Loucy (cell line): ENCODE measurements at regions not wholly inside any gene's neighbourhood (a gene's known extent, or its start where the extent isn't known, plus 50 kb on each side); places are given as distances from the start of the nearest gene placed in this dataset.

ENCODE experiments used
- H2AFZ ChIP-seq: fragments of 200-600 bp; sonication (generic); 2 replicates; pipeline ENCODE4 v1.6.0; 2016; ENCODE audit warnings: antibody characterized with exemption, mild to moderate bottlenecking, low read length, moderate library complexity
- H3F3A ChIP-seq: fragments of 200-600 bp; 2 replicates; pipeline ENCODE4 v1.6.0; 2016; ENCODE audit warnings: antibody characterized with exemption, low read depth, mild to moderate bottlenecking
- H3K27me3 ChIP-seq: fragments of 200-600 bp; sonication (generic); 2 replicates; pipeline ENCODE4 v1.6.1; 2014; ENCODE audit warnings: low read length, mild to moderate bottlenecking; ENCODE audit not compliant: insufficient read depth, poor library complexity, severe bottlenecking
- H3K36me3 ChIP-seq: fragments of 200-600 bp; sonication (generic); 2 replicates; pipeline ENCODE4 v1.6.1; 2016; ENCODE audit warnings: low read length; ENCODE audit not compliant: insufficient read depth
- H3K4me1 ChIP-seq: fragments of 200-600 bp; sonication (generic); 2 replicates; pipeline ENCODE4 v1.5.1; 2014; ENCODE audit warnings: low read length, mild to moderate bottlenecking; ENCODE audit not compliant: insufficient read depth, poor library complexity, severe bottlenecking
- H3K4me2 ChIP-seq: fragments of 200-600 bp; sonication (generic); 2 replicates; pipeline ENCODE4 v1.6.0; 2014; ENCODE audit warnings: antibody characterized with exemption, low read length, low read depth, mild to moderate bottlenecking; ENCODE audit not compliant: poor library complexity, severe bottlenecking
- H3K4me3 ChIP-seq: fragments of 200-600 bp; sonication (generic); 2 replicates; pipeline ENCODE4 v1.5.1; 2014; ENCODE audit warnings: low read length, mild to moderate bottlenecking, mixed read lengths; ENCODE audit not compliant: poor library complexity, severe bottlenecking
- H3K79me2 ChIP-seq: fragments of 200-600 bp; sonication (generic); 2 replicates; pipeline ENCODE4 v1.6.1; 2014; ENCODE audit warnings: low read length; ENCODE audit not compliant: insufficient read depth
- H3K9ac ChIP-seq: fragments of 200-600 bp; sonication (generic); 2 replicates; pipeline ENCODE4 v1.6.0; 2014; ENCODE audit warnings: mild to moderate bottlenecking, low read depth, low read length, moderate library complexity; ENCODE audit not compliant: poor library complexity, severe bottlenecking
- H3K9me2 ChIP-seq: fragments of 200-600 bp; sonication (generic); replicated peaks from 2 replicates; pipeline ENCODE4 v1.6.1; 2016; ENCODE audit warnings: low read depth, low read length, mixed read lengths
- H3K9me3 ChIP-seq: fragments of 200-600 bp; sonication (generic); 2 replicates; pipeline ENCODE4 v1.6.1; 2014; ENCODE audit warnings: mild to moderate bottlenecking, antibody characterized with exemption, low read length, low read depth; ENCODE audit not compliant: insufficient read depth
- H4K20me1 ChIP-seq: fragments of 200-600 bp; sonication (generic); 2 replicates; pipeline ENCODE4 v1.6.0; 2014; ENCODE audit warnings: antibody characterized with exemption, low read length, mild to moderate bottlenecking; ENCODE audit not compliant: insufficient read depth, poor library complexity, severe bottlenecking
- EZH2phosphoT487 ChIP-seq: fragments of 200-600 bp; IDR thresholded peaks from 2 replicates; pipeline ENCODE4 v1.6.1; 2018; ENCODE audit warnings: antibody characterized with exemption, mild to moderate bottlenecking, moderate library complexity, borderline replicate concordance
- TF ChIP-seq, protein P1 (sequence below): fragments of 200-600 bp; sonication (generic); conservative IDR thresholded peaks from 2 replicates; pipeline ENCODE4 v1.5.1; 2014; ENCODE audit warnings: mild to moderate bottlenecking, antibody characterized with exemption, low read length

- Histone ChIP-seq H3K36me3 (no peaks in the 10 kb centered on the region), H3F3A (no peaks in the 10 kb centered on the region)
Observed at GRCh38 chr5:107100121-107100520, 570.6 kb downstream of the EFNA5 start.

GRCh38 chr5:107099506-107099905, 571.2 kb downstream of the EFNA5 start:
- no peak overlapping the region for H3K4me2 ChIP-seq
- no peaks in the 10 kb centered on the region for H3K36me3 ChIP-seq
- H3K79me2 ChIP-seq = no peaks in the 10 kb centered on the region
- no peaks in the 10 kb centered on the region for H3F3A ChIP-seq
- no peak overlapping the region for H3K9ac ChIP-seq
- TF ChIP-seq, protein P1, sequence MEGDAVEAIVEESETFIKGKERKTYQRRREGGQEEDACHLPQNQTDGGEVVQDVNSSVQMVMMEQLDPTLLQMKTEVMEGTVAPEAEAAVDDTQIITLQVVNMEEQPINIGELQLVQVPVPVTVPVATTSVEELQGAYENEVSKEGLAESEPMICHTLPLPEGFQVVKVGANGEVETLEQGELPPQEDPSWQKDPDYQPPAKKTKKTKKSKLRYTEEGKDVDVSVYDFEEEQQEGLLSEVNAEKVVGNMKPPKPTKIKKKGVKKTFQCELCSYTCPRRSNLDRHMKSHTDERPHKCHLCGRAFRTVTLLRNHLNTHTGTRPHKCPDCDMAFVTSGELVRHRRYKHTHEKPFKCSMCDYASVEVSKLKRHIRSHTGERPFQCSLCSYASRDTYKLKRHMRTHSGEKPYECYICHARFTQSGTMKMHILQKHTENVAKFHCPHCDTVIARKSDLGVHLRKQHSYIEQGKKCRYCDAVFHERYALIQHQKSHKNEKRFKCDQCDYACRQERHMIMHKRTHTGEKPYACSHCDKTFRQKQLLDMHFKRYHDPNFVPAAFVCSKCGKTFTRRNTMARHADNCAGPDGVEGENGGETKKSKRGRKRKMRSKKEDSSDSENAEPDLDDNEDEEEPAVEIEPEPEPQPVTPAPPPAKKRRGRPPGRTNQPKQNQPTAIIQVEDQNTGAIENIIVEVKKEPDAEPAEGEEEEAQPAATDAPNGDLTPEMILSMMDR = no peak
- no peak for TF ChIP-seq EZH2phosphoT487
- H3K27me3 ChIP-seq = no peaks in the 10 kb centered on the region
- no peaks in the 10 kb centered on the region for H3K9me3 ChIP-seq
- no peaks in the 10 kb centered on the region for H4K20me1 ChIP-seq
- no peaks in the 10 kb centered on the region for H3K4me1 ChIP-seq
- no peak overlapping the region for H2AFZ ChIP-seq
- H3K9me2 ChIP-seq = no peaks in the 10 kb centered on the region
- no peak overlapping the region for H3K4me3 ChIP-seq

More at GRCh38 chr5:107100121-107100520, 570.6 kb downstream of the EFNA5 start:
- no peak for TF ChIP-seq EZH2phosphoT487
- TF ChIP-seq, protein P1 = no peak
- H3K27me3 ChIP-seq = no peaks in the 10 kb centered on the region
- no peaks in the 10 kb centered on the region for H4K20me1 ChIP-seq
- H3K4me1 ChIP-seq = no peaks in the 10 kb centered on the region
- H2AFZ ChIP-seq = no peak overlapping the region
- H3K79me2 ChIP-seq = no peaks in the 10 kb centered on the region
- H3K4me3 ChIP-seq = no peak overlapping the region
- H3K9me2 ChIP-seq = no peaks in the 10 kb centered on the region
- H3K9me3 ChIP-seq = no peaks in the 10 kb centered on the region
- no peak overlapping the region for H3K4me2 ChIP-seq
- H3K9ac ChIP-seq = no peak overlapping the region

DNA sequence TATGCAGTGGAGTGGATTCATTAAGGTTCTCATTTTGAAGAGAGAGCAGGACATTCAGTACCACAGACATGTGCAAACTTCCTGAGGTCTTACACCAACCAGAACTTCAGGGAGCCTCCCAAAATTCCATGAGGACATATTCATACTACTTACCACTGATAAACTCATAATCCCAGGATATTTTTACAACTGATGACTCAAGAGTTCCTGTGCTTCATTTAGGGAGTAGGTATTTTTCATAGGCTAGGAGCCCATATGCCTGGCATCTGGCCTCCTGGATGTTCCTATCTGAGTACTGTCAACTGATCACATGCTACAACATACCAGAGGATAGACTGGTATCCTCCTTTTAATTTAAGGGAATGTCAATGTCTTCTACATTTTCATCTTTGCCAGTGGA, 578.0 kb downstream of the EFNA5 start:
- TF ChIP-seq EZH2phosphoT487 = no peak
- TF ChIP-seq, protein P1 = no peak
- H4K20me1 ChIP-seq = no peaks in the 10 kb centered on the region

More for the DNA sequence above, 578.0 kb downstream of the EFNA5 start:
- H3K9ac ChIP-seq = no peak overlapping the region
- H3K9me3 ChIP-seq = no peaks in the 10 kb centered on the region
- no peaks in the 10 kb centered on the region for H3K4me1 ChIP-seq
- H3K27me3 ChIP-seq = no peaks in the 10 kb centered on the region
- H2AFZ ChIP-seq = no peak overlapping the region
- H3K9me2 ChIP-seq = no peaks in the 10 kb centered on the region
- no peak overlapping the region for H3K4me3 ChIP-seq
- H3F3A ChIP-seq = no peaks in the 10 kb centered on the region
- no peaks in the 10 kb centered on the region for H3K36me3 ChIP-seq
- H3K4me2 ChIP-seq = no peak overlapping the region
- H3K79me2 ChIP-seq = no peaks in the 10 kb centered on the region
